CD4-positive, CD25-positive, alpha-beta regulatory T cell (primary cell): ENCODE measurements at regions not wholly inside any gene's neighbourhood (a gene's known extent, or its start where the extent isn't known, plus 50 kb on each side); places are given as distances from the start of the nearest gene placed in this dataset.
"Not testable (repeated sequence)": the region's sequence is repeated elsewhere in the genome, so short reads cannot be mapped to it uniquely, and the experiment has no call there.

Experiments used
- ATAC-seq, 2 donors: fragments of 150-1000 bp; cut with Tn5 transposase; one replicate each; pipeline ENCODE4 v1.10.0; 2021; ENCODE audit warnings: low read depth in 2 of 2, moderate number of reproducible peaks in 2 of 2, moderate library complexity in 1 of 2
- DNase-seq, 3 donors: peaks; one replicate each; pipeline versions ENCODE4 v3.0.0 to v3.0.0-alpha.2; 2012 to 2022; ENCODE audit warnings: mixed read lengths in 1 of 3
- H3K27ac ChIP-seq: one replicate; pipeline ENCODE4 v1.7.0; 2013; ENCODE audit warnings: mild to moderate bottlenecking, low read length; ENCODE audit not compliant: insufficient read depth, poor library complexity, severe bottlenecking
- H3K27me3 ChIP-seq: one replicate; pipeline ENCODE4 v1.7.0; 2013; ENCODE audit warnings: low read length; ENCODE audit not compliant: control insufficient read depth, insufficient read depth
- H3K36me3 ChIP-seq: one replicate; pipeline ENCODE4 v1.7.0; 2013; ENCODE audit warnings: mild to moderate bottlenecking, low read length, moderate library complexity; ENCODE audit not compliant: control insufficient read depth, insufficient read depth
- H3K4me1 ChIP-seq: 2 replicates; pipeline ENCODE4 v1.7.0; 2013; ENCODE audit warnings: mild to moderate bottlenecking, low read length; ENCODE audit not compliant: insufficient read depth, control insufficient read depth, poor library complexity, severe bottlenecking
- H3K4me3 ChIP-seq: one replicate; pipeline ENCODE4 v1.7.0; 2013; ENCODE audit warnings: low read depth, mild to moderate bottlenecking, low read length, moderate library complexity
- H3K9me3 ChIP-seq, 2 experiments: 1 replicate in 1 of 2; 2 replicates in 1 of 2; pipeline ENCODE4 v1.7.0; 2013; ENCODE audit warnings: low read length in 2 of 2, mild to moderate bottlenecking in 1 of 2, moderate library complexity in 1 of 2; ENCODE audit not compliant: control insufficient read depth in 2 of 2
- H3K27ac Mint-ChIP-seq, 3 donors: one replicate each; pipeline ENCODE4 v1.8.0; 2020 to 2022; ENCODE audit warnings: mild to moderate bottlenecking in 3 of 3, mixed read lengths in 3 of 3, moderate library complexity in 2 of 3
- H3K27me3 Mint-ChIP-seq: one replicate; pipeline ENCODE4 v1.8.0; 2022; ENCODE audit warnings: mild to moderate bottlenecking, mixed read lengths
- H3K36me3 Mint-ChIP-seq: one replicate; pipeline ENCODE4 v1.8.0; 2020; ENCODE audit warnings: mixed read lengths
- H3K4me1 Mint-ChIP-seq, 4 donors: one replicate each; pipeline ENCODE4 v1.8.0; 2020 to 2022; ENCODE audit warnings: mixed read lengths in 4 of 4, mild to moderate bottlenecking in 1 of 4
- H3K4me3 Mint-ChIP-seq, 4 donors: one replicate each; pipeline ENCODE4 v1.8.0; 2020 to 2022; ENCODE audit warnings: mild to moderate bottlenecking in 4 of 4, mixed read lengths in 4 of 4, moderate library complexity in 3 of 4
- H3K9me3 Mint-ChIP-seq, 7 donors: one replicate each; pipeline ENCODE4 v1.8.0; 2020 to 2022; ENCODE audit warnings: mixed read lengths in 7 of 7, mild to moderate bottlenecking in 3 of 7, moderate library complexity in 2 of 7

DNA sequence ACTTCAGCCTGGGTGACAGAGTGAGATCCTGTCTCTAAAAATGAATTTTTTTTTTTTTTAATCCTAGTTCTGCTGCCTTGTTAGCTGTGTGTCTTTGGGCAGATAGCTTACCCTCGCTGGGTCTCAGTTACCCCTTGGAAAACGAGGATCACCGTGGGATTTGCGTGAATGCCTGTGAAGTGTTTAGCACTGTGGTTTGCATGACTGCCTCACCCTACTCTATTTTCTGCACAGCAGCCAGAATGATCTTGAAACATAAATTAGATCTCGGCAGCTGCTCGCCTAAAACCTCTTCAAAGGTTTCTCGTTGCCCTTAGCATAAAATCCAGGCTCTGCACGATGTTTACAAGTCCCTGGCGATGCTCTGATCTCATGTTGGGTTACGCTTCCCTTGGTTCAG lies 71.2 kb upstream of the GRIN2A start:
- Mint-ChIP-seq H3K36me3 (no peaks in the 10 kb centered on the region), H3K27ac (no peak overlapping the region), H3K9me3 (no peaks in the 10 kb centered on the region), H3K4me1 (peaks cover 0 to 10% (median 0%) of the 10 kb centered on the region in 4 donors), H3K4me3 (no peak overlapping the region), H3K27me3 (peaks cover 7% of the 10 kb centered on the region)
- Histone ChIP-seq H3K36me3 (no peaks in the 10 kb centered on the region), H3K27ac (no peak overlapping the region), H3K9me3 (no peaks in the 10 kb centered on the region), H3K4me3 (no peak overlapping the region), H3K4me1 (peaks cover 6% of the 10 kb centered on the region), H3K27me3 (no peaks in the 10 kb centered on the region)
- DNase-seq, result no peak
- ATAC-seq, result no peak

- Histone ChIP-seq H3K27ac (no peak overlapping the region), H3K4me3 (no peak overlapping the region), H3K9me3 (no peaks in the 10 kb centered on the region), H3K4me1 (peaks cover 6% of the 10 kb centered on the region), H3K27me3 (no peaks in the 10 kb centered on the region), H3K36me3 (no peaks in the 10 kb centered on the region)
- no peak overlapping the region for H3K4me3 Mint-ChIP-seq
- no peak for ATAC-seq
- H3K27me3 Mint-ChIP-seq, result peaks cover 7% of the 10 kb centered on the region
- DNase-seq, result no peak
- no peaks in the 10 kb centered on the region for H3K36me3 Mint-ChIP-seq
- H3K9me3 Mint-ChIP-seq, result no peaks in the 10 kb centered on the region
- peaks cover 0 to 10% (median 0%) of the 10 kb centered on the region in 4 donors for H3K4me1 Mint-ChIP-seq
- no peak overlapping the region for H3K27ac Mint-ChIP-seq
Observed at GRCh38 chr16:10255728-10256127, 73.5 kb upstream of the GRIN2A start.

GRCh38 chr16:10256784-10257641 lies 74.8 kb upstream of the GRIN2A start:
- H3K4me1 ChIP-seq, result peaks cover 6% of the 10 kb centered on the region
- Mint-ChIP-seq H3K9me3 (no peaks in the 10 kb centered on the region), H3K27me3 (peaks cover 5% of the 10 kb centered on the region), H3K4me3 (no peak overlapping the region), H3K36me3 (no peaks in the 10 kb centered on the region), H3K27ac (peak overlapping the region; percentile 31 to 76 (median 52)), H3K4me1 (peaks cover 0 to 10% (median 0%) of the 10 kb centered on the region in 4 donors)
- H3K4me3 ChIP-seq, result no peak overlapping the region
- DNase-seq (peak; percentile 7 to 51 (median 43)), ATAC-seq (peak; percentile 44 to 47)
- H3K36me3 ChIP-seq, result no peaks in the 10 kb centered on the region
- no peak overlapping the region for H3K27ac ChIP-seq
- no peaks in the 10 kb centered on the region for H3K9me3 ChIP-seq
- no peaks in the 10 kb centered on the region for H3K27me3 ChIP-seq

- not testable (repeated sequence) for H3K27ac ChIP-seq
Observed at GRCh38 chr16:10257642-10258251, 75.5 kb upstream of the GRIN2A start.

GRCh38 chr16:10258930-10259603 lies 76.8 kb upstream of the GRIN2A start:
- H3K27me3 ChIP-seq, H3K36me3 ChIP-seq, H3K4me3 Mint-ChIP-seq, H3K9me3 ChIP-seq, H3K4me3 ChIP-seq, DNase-seq, H3K9me3 Mint-ChIP-seq, H3K36me3 Mint-ChIP-seq, H3K4me1 Mint-ChIP-seq, H3K27me3 Mint-ChIP-seq, H3K27ac Mint-ChIP-seq, H3K27ac ChIP-seq, ATAC-seq, H3K4me1 ChIP-seq: not testable (repeated sequence)

More at GRCh38 chr16:10257642-10258251, 75.5 kb upstream of the GRIN2A start:
- H3K36me3 ChIP-seq, H3K4me1 Mint-ChIP-seq, H3K9me3 ChIP-seq, ATAC-seq, H3K27me3 Mint-ChIP-seq, H3K36me3 Mint-ChIP-seq, DNase-seq, H3K4me1 ChIP-seq, H3K9me3 Mint-ChIP-seq, H3K4me3 Mint-ChIP-seq, H3K27me3 ChIP-seq, H3K27ac Mint-ChIP-seq, H3K4me3 ChIP-seq: not testable (repeated sequence)

- ATAC-seq, result no peak
- Mint-ChIP-seq H3K36me3 (no peaks in the 10 kb centered on the region), H3K4me1 (peaks cover 0 to 7% (median 3%) of the 10 kb centered on the region in 4 donors), H3K4me3 (peak overlapping the region in 1 of 4 donors; percentile 38), H3K27ac (no peak overlapping the region), H3K9me3 (no peaks in the 10 kb centered on the region), H3K27me3 (peaks cover 5% of the 10 kb centered on the region)
- Histone ChIP-seq H3K36me3 (no peaks in the 10 kb centered on the region), H3K27ac (no peak overlapping the region), H3K4me3 (no peak overlapping the region), H3K27me3 (no peaks in the 10 kb centered on the region), H3K9me3 (no peaks in the 10 kb centered on the region), H3K4me1 (peaks cover 6% of the 10 kb centered on the region)
- DNase-seq, result no peak
Observed at GRCh38 chr16:10261077-10261476, 78.8 kb upstream of the GRIN2A start.

DNA sequence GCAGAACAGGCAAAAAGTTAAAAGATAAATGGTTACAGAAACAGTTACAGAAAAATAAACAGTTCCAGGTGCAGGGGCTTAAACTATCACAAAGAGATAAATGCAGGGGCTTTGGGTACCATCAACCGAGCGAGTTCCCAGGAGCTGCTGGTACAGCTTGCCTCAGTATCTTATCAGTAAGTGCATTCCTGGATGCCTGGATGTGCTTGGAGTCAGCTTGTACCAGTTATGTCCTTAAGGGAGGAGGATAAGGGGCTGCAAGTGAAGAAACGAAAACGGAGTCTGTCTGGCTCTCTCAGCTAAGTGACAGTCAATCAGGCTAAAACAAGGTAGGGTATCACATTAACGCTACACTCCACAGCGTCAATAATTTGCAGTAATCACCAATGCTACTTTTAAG lies 79.3 kb upstream of the GRIN2A start:
- DNase-seq, H3K36me3 Mint-ChIP-seq, H3K9me3 Mint-ChIP-seq: not testable (repeated sequence)

More for the DNA sequence above, 79.3 kb upstream of the GRIN2A start:
- ATAC-seq, H3K4me3 ChIP-seq, H3K27me3 Mint-ChIP-seq, H3K27ac ChIP-seq, H3K9me3 ChIP-seq, H3K4me1 ChIP-seq, H3K27ac Mint-ChIP-seq, H3K4me1 Mint-ChIP-seq, H3K27me3 ChIP-seq, H3K36me3 ChIP-seq: not testable (repeated sequence)
- peak overlapping the region in 1 of 4 donors; percentile 38 for H3K4me3 Mint-ChIP-seq
